Adrenal gland (tissue), 9 donors: ENCODE measurements at regions not wholly inside any gene's neighbourhood (a gene's known extent, or its start where the extent isn't known, plus 50 kb on each side); places are given as distances from the start of the nearest gene placed in this dataset.
A peak's percentile ranks its signal among the peaks of the same experiment; 100 is the strongest.

Source experiments
- DNase-seq, 7 donors: peaks; one replicate each; pipeline ENCODE4 v3.0.0-alpha.2; 2019 to 2020
- H3K27ac ChIP-seq, 5 donors: fragments of 200-600 bp; sonication (generic) in 4 of 5; 1 replicate in 3 of 5; 2 replicates in 2 of 5; pipeline versions ENCODE4 v1.5.1 to v1.8.0; 2016 to 2020; ENCODE audit warnings: mild to moderate bottlenecking in 1 of 5
- H3K27me3 ChIP-seq: fragments of 200-600 bp; 2 replicates; pipeline ENCODE4 v1.8.0; 2021
- H3K36me3 ChIP-seq, 2 donors: fragments of 200-600 bp; replicated peaks in 1 of 2; 1 replicate in 1 of 2; 2 replicates in 1 of 2; pipeline versions ENCODE4 v1.5.1 to v1.8.0; 2018 to 2022
- H3K4me1 ChIP-seq, 2 donors: fragments of 200-600 bp; replicated peaks in 1 of 2; 1 replicate in 1 of 2; 2 replicates in 1 of 2; pipeline versions ENCODE4 v1.5.1 to v1.8.0; 2018 to 2021
- H3K4me3 ChIP-seq, 4 donors: fragments of 200-600 bp; sonication (generic) in 3 of 4; one replicate each; pipeline ENCODE4 v1.5.1; 2016 to 2018
- H3K9me3 ChIP-seq, 3 donors: fragments of 200-600 bp; sonication (generic) in 1 of 3; replicated peaks in 1 of 3; 1 replicate in 2 of 3; 2 replicates in 1 of 3; pipeline versions ENCODE4 v1.5.1 to v1.8.0; 2016 to 2021
- CTCF ChIP-seq, 6 experiments: fragments of 450-650 bp in 4 of 6; fragments of 200-600 bp in 2 of 6; sonication (generic) in 1 of 6; IDR thresholded peaks; 1 replicate in 5 of 6; 2 replicates in 1 of 6; pipeline versions ENCODE4 v1.5.1 to v1.8.0; 2016 to 2021; ENCODE audit warnings: antibody characterized with exemption in 6 of 6, mild to moderate bottlenecking in 2 of 6, moderate library complexity in 1 of 6
- POLR2A ChIP-seq, 2 donors: fragments of 450-650 bp; IDR thresholded peaks; one replicate each; pipeline ENCODE4 v1.6.1; 2017; ENCODE audit warnings: antibody characterized with exemption in 2 of 2, mild to moderate bottlenecking in 2 of 2, moderate library complexity in 1 of 2
- WGBS, 4 donors: extraction: QIAGEN DNeasy Blood & Tissue Kit in 2 of 4; methylation state at CpG; one replicate each; pipeline versions ENCODE4 v1.1.5 to v1.1.7; 2013 to 2017; 5-methylcytosine and 5-hydroxymethylcytosine counted together
- intact Hi-C, 2 donors: fragments of 100-400 bp; cut with DNase I; formaldehyde crosslinking; loops; one replicate each; pipeline versions ENCODE4 v1.14.1 to v1.15.0; 2022 to 2023
- donor health status: healthy with polysubstance abuse.
- donor health status: Bipolar disorder and iron deficiency.
- donor health status: DM: yes; HTN: yes; CAD: no.
- donor health status: DM: no; HTN: no; CAD: no.
- donor health status: DM: no; HTN: no; CAD: no.

- Histone ChIP-seq H3K36me3 (no peaks in the 10 kb centered on the region), H3K4me3 (no peak overlapping the region), H3K27ac (no peak overlapping the region), H3K9me3 (no peaks in the 10 kb centered on the region), H3K27me3 (no peaks in the 10 kb centered on the region), H3K4me1 (peaks cover 0 to 6% of the 10 kb centered on the region in 2 donors)
- DNase-seq, result no peak
- 71 to 91% (median 82%) methylated on average over 5 of the region's 5 CpGs for WGBS, 4 donors
- intact Hi-C loops, result loop anchor here (5.0 to 10.0 kb wide), 2 partner anchors 485 to 487 kb away; no protein-coding TSS in a partner anchor
- TF ChIP-seq POLR2A (IDR thresholded peaks at IDR 0.05), result no peak
- no peak for TF ChIP-seq CTCF (IDR thresholded peaks at IDR 0.05)
These were observed 145.7 kb upstream of the ERCC6L2 start for GRCh38 chr9:95729669-95730368.

GRCh38 chr9:95729046-95729445 lies 146.4 kb upstream of the ERCC6L2 start:
- Histone ChIP-seq H3K27ac (no peak overlapping the region), H3K27me3 (no peaks in the 10 kb centered on the region), H3K4me3 (no peak overlapping the region), H3K4me1 (peaks cover 0 to 6% of the 10 kb centered on the region in 2 donors), H3K36me3 (no peaks in the 10 kb centered on the region), H3K9me3 (no peaks in the 10 kb centered on the region)
- TF ChIP-seq POLR2A (IDR thresholded peaks at IDR 0.05), result no peak
- TF ChIP-seq CTCF (IDR thresholded peaks at IDR 0.05), result no peak
- DNase-seq, result no peak
- WGBS, 4 donors, result 78 to 89% (median 87%) methylated on average over 29 to 34 of the region's 34 CpGs
- intact Hi-C loops, result loop anchor here (5.0 to 10.0 kb wide), 2 partner anchors 486 to 488 kb away; no protein-coding TSS in a partner anchor

DNA sequence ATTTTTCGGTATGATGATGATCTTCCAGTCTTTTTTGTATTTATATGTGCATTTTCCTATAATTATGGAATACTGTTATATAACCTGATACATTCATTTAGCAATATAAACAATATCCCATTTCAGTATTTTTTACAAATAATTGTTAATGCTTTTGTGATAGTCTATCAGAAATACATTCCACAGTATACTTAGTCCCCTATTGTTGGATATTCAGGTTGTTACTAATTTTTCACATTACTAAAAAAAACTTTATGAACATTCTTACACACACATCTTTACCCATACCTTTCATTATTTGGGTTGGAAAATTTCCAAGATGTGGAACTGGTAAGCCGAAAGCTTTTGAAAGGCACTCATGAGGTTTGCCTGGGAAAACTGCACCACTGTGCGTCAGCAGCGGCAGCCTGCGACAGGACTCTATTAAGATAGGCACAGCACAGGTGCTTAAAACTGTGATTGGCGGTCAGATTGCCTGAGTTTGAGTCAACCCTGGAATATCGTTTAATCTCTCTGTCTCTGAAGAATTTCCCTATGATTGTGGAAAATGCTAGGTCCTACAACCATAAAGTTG lies 147.5 kb upstream of the ERCC6L2 start:
- TF ChIP-seq CTCF (IDR thresholded peaks at IDR 0.05), result no peak
- no peak for TF ChIP-seq POLR2A (IDR thresholded peaks at IDR 0.05)
- Histone ChIP-seq H3K27me3 (no peaks in the 10 kb centered on the region), H3K9me3 (no peaks in the 10 kb centered on the region), H3K4me1 (peaks cover 0 to 6% of the 10 kb centered on the region in 2 donors), H3K4me3 (no peak overlapping the region), H3K36me3 (no peaks in the 10 kb centered on the region), H3K27ac (no peak overlapping the region)
- no peak for DNase-seq
- 92 to 95% (median 94%) methylated on average over 7 of the region's 7 CpGs for WGBS, 4 donors
- intact Hi-C loops, result loop anchor here (5.0 to 10.0 kb wide), 2 partner anchors 487 to 489 kb away; no protein-coding TSS in a partner anchor

DNA sequence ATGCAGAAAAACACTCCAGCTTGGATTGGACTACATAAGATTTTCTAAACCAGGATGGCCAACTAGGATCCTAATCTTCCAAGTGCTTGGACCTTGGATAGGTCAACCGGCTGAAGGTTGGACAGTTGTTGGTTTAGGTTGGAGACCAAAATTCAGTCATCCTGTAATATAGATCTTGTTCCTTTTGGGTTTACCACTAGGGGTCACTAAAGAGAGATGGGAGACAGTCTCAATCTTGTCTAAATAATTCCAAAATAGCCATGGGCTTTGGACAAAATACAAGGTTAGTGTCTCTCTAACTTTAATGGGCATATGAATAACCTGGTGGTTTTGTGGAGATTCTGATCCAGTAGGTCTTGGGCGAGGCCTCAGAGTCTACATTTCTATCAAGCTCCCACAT lies 148.7 kb upstream of the ERCC6L2 start:
- intact Hi-C loops, result loop anchor here (5.0 to 10.0 kb wide), 2 partner anchors 488 to 491 kb away; no protein-coding TSS in a partner anchor
- 43 to 57% (median 46%) methylated on average over 2 of the region's 2 CpGs for WGBS, 4 donors
- H3K27me3 ChIP-seq, result no peaks in the 10 kb centered on the region
- H3K36me3 ChIP-seq, result no peaks in the 10 kb centered on the region
- no peak overlapping the region for H3K27ac ChIP-seq
- DNase-seq, result no peak
- no peak overlapping the region for H3K4me3 ChIP-seq
- no peaks in the 10 kb centered on the region for H3K9me3 ChIP-seq
- H3K4me1 ChIP-seq, result peaks cover 0 to under 1% of the 10 kb centered on the region in 2 donors
- peak; percentile 63 to 82 (median 75) for TF ChIP-seq CTCF (IDR thresholded peaks at IDR 0.05)
- TF ChIP-seq POLR2A (IDR thresholded peaks at IDR 0.05), result no peak
